HL-60 (cell line): ENCODE measurements at regions not wholly inside any gene's neighbourhood (a gene's known extent, or its start where the extent isn't known, plus 50 kb on each side); places are given as distances from the start of the nearest gene placed in this dataset.

Experiments used
- GABPA ChIP-seq: IDR thresholded peaks from 2 replicates; pipeline ENCODE4 v1.6.1; 2012; ENCODE audit warnings: low read depth
- POLR2AphosphoS5 ChIP-seq: IDR thresholded peaks from 2 replicates; pipeline ENCODE4 v1.6.1; 2012; ENCODE audit warnings: low read depth
- SPI1 ChIP-seq: IDR thresholded peaks from 2 replicates; pipeline ENCODE4 v1.6.1; 2012; ENCODE audit warnings: low read depth, mild to moderate bottlenecking, borderline replicate concordance
- TF ChIP-seq, protein P1 (sequence below): IDR thresholded peaks from one replicate; pipeline ENCODE4 v1.5.1; 2011; ENCODE audit warnings: low read length, control low read depth, inconsistent platforms; ENCODE audit not compliant: insufficient read depth
- TF ChIP-seq, protein P2 (sequence below): IDR thresholded peaks from 2 replicates; pipeline ENCODE4 v1.6.1; 2012; ENCODE audit warnings: low read depth; ENCODE audit not compliant: insufficient replicate concordance

DNA sequence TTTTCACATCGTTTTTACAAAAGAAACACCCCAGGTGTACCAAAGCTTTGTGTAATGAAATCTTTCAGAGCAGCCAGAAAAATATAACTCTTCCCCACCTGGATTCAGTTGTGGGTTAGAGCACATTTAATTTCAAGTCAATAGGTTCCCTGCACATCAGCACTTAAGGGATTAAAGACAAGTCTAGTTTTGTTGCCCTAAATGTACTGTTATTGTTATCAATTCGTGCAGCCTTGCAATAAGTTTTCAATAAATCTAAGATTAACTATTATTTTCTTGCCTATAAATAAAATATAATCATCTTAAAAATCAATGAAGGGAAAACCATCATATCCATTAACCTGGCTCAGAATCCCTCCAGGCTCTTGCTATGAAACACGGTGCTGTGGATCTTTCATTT is 172.5 kb upstream of the CDIN1 start:
- TF ChIP-seq, protein P1, sequence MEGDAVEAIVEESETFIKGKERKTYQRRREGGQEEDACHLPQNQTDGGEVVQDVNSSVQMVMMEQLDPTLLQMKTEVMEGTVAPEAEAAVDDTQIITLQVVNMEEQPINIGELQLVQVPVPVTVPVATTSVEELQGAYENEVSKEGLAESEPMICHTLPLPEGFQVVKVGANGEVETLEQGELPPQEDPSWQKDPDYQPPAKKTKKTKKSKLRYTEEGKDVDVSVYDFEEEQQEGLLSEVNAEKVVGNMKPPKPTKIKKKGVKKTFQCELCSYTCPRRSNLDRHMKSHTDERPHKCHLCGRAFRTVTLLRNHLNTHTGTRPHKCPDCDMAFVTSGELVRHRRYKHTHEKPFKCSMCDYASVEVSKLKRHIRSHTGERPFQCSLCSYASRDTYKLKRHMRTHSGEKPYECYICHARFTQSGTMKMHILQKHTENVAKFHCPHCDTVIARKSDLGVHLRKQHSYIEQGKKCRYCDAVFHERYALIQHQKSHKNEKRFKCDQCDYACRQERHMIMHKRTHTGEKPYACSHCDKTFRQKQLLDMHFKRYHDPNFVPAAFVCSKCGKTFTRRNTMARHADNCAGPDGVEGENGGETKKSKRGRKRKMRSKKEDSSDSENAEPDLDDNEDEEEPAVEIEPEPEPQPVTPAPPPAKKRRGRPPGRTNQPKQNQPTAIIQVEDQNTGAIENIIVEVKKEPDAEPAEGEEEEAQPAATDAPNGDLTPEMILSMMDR: no peak
- TF ChIP-seq SPI1 (no peak), POLR2AphosphoS5 (no peak), GABPA (no peak)
- TF ChIP-seq, protein P2, sequence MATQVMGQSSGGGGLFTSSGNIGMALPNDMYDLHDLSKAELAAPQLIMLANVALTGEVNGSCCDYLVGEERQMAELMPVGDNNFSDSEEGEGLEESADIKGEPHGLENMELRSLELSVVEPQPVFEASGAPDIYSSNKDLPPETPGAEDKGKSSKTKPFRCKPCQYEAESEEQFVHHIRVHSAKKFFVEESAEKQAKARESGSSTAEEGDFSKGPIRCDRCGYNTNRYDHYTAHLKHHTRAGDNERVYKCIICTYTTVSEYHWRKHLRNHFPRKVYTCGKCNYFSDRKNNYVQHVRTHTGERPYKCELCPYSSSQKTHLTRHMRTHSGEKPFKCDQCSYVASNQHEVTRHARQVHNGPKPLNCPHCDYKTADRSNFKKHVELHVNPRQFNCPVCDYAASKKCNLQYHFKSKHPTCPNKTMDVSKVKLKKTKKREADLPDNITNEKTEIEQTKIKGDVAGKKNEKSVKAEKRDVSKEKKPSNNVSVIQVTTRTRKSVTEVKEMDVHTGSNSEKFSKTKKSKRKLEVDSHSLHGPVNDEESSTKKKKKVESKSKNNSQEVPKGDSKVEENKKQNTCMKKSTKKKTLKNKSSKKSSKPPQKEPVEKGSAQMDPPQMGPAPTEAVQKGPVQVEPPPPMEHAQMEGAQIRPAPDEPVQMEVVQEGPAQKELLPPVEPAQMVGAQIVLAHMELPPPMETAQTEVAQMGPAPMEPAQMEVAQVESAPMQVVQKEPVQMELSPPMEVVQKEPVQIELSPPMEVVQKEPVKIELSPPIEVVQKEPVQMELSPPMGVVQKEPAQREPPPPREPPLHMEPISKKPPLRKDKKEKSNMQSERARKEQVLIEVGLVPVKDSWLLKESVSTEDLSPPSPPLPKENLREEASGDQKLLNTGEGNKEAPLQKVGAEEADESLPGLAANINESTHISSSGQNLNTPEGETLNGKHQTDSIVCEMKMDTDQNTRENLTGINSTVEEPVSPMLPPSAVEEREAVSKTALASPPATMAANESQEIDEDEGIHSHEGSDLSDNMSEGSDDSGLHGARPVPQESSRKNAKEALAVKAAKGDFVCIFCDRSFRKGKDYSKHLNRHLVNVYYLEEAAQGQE: no peak
